ENCODE measurements at regions not wholly inside any gene's neighbourhood (a gene's known extent, or its start where the extent isn't known, plus 50 kb on each side); places are given as distances from the start of the nearest gene placed in this dataset.

DNA sequence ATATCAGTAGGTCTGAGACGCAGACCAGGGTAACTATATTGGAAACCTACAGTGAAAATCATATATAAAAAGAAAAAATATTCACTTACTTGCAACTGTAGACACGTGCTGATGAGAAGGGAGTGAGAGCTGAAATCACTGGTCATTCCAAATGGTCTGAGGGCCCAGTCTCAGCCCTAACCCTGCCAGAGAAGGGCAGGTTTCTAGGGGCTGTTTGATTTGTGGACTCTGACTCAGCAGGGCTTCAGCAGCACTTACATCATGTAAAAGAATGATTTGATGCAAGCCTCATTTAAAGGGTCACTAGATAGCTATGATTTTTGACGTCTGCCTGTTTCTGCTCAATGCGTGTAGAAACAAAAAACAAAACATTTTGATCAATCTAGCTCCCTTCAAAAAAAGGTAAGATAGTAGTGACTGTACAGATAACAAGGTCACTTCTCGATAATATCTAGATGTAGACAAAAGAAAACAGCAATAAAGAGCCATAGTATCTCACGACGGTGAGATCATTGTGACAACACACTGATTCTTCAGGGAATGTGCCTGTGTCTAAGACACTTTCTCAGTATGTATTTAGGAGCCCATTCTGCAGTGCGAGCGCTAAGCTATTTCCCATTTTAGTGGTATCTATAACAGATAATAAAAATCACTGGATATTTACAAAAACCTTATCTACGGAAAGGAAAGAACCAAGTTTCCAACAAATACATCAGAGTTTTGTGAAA is 307.2 kb downstream of the HIVEP2 start:
- POLR2A ChIA-PET: no interaction called here

GRCh38 chr6:142642651-142643050 is 302.3 kb downstream of the HIVEP2 start:
- peaks cover 25% of the 10 kb centered on the region for H3K36me3 Mint-ChIP-seq
- no peak for TF ChIP-seq USF2 (CRISPR knock-in tag; IDR thresholded peaks at IDR 0.05)
- ATAC-seq (no peak), DNase-seq (ENCODE audit: low spot score) (no peak)
- H3K4me3 Mint-ChIP-seq: no peak overlapping the region
- peaks cover 4% of the 10 kb centered on the region; the same call in 1 of the 2 replicates for H3K27me3 Mint-ChIP-seq (ENCODE audit: low read depth)
- ChIA-PET CTCF (no interaction called here), POLR2A (no interaction called here)
- H3K9me3 Mint-ChIP-seq: peaks cover 20% of the 10 kb centered on the region
- H3K27ac Mint-ChIP-seq: no peak overlapping the region
- H3K4me1 Mint-ChIP-seq: peaks cover 19% of the 10 kb centered on the region

More for the DNA sequence above, 307.2 kb downstream of the HIVEP2 start:
- H3K4me3 Mint-ChIP-seq: no peak overlapping the region
- H3K27me3 Mint-ChIP-seq (ENCODE audit: low read depth): no peaks in the 10 kb centered on the region
- DNase-seq (ENCODE audit: low spot score) (no peak), ATAC-seq (no peak)
- no peaks in the 10 kb centered on the region for H3K4me1 Mint-ChIP-seq
- peaks cover 12% of the 10 kb centered on the region for H3K36me3 Mint-ChIP-seq
- H3K9me3 Mint-ChIP-seq: peaks cover 18% of the 10 kb centered on the region
- CTCF ChIA-PET: no interaction called here
- no peak overlapping the region for H3K27ac Mint-ChIP-seq
- TF ChIP-seq FOXJ3 (CRISPR knock-in tag; IDR thresholded peaks at IDR 0.05; ENCODE audit: borderline replicate concordance) (no peak), ATF1 (CRISPR knock-in tag; IDR thresholded peaks at IDR 0.05) (no peak), PRRX2 (CRISPR knock-in tag; IDR thresholded peaks at IDR 0.05) (no peak), PREB (CRISPR knock-in tag; IDR thresholded peaks at IDR 0.05; ENCODE audit: borderline replicate concordance) (no peak), TP53 (CRISPR knock-in tag; IDR thresholded peaks at IDR 0.05) (no peak), JUN (CRISPR knock-in tag; IDR thresholded peaks at IDR 0.05) (no peak), NR3C1 (CRISPR knock-in tag; conservative IDR thresholded peaks at IDR 0.05; ENCODE audit: low read depth) (no peak), ATF6 (CRISPR knock-in tag; IDR thresholded peaks at IDR 0.05) (no peak), ERG (CRISPR knock-in tag; IDR thresholded peaks at IDR 0.05) (no peak), ZNF121 (CRISPR knock-in tag; IDR thresholded peaks at IDR 0.05) (no peak)
- TF ChIP-seq, protein P1, sequence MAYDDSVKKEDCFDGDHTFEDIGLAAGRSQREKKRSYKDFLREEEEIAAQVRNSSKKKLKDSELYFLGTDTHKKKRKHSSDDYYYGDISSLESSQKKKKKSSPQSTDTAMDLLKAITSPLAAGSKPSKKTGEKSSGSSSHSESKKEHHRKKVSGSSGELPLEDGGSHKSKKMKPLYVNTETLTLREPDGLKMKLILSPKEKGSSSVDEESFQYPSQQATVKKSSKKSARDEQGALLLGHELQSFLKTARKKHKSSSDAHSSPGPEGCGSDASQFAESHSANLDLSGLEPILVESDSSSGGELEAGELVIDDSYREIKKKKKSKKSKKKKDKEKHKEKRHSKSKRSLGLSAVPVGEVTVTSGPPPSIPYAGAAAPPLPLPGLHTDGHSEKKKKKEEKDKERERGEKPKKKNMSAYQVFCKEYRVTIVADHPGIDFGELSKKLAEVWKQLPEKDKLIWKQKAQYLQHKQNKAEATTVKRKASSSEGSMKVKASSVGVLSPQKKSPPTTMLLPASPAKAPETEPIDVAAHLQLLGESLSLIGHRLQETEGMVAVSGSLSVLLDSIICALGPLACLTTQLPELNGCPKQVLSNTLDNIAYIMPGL (CRISPR knock-in tag; IDR thresholded peaks at IDR 0.05): no peak
- TF ChIP-seq, protein P2, sequence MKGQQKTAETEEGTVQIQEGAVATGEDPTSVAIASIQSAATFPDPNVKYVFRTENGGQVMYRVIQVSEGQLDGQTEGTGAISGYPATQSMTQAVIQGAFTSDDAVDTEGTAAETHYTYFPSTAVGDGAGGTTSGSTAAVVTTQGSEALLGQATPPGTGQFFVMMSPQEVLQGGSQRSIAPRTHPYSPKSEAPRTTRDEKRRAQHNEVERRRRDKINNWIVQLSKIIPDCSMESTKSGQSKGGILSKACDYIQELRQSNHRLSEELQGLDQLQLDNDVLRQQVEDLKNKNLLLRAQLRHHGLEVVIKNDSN (CRISPR knock-in tag; IDR thresholded peaks at IDR 0.05): no peak

- peak overlapping the region; percentile 20; the same call in 1 of the 2 replicates for H3K27ac Mint-ChIP-seq
- peaks cover 4% of the 10 kb centered on the region; the same call in 1 of the 2 replicates for H3K27me3 Mint-ChIP-seq (ENCODE audit: low read depth)
- POLR2A ChIA-PET: no interaction called here
- peaks cover 25% of the 10 kb centered on the region for H3K36me3 Mint-ChIP-seq
- H3K4me3 Mint-ChIP-seq: no peak overlapping the region
- no peak for DNase-seq (ENCODE audit: low spot score)
- ATAC-seq: no peak
- TF ChIP-seq SMAD4 (CRISPR knock-in tag; IDR thresholded peaks at IDR 0.05): no peak
- TF ChIP-seq NR1H2 (CRISPR knock-in tag; IDR thresholded peaks at IDR 0.05): no peak
- no peak for TF ChIP-seq ZNF263 (CRISPR knock-in tag; IDR thresholded peaks at IDR 0.05; ENCODE audit: low read depth)
- TF ChIP-seq ESRRA (CRISPR knock-in tag; IDR thresholded peaks at IDR 0.05; ENCODE audit: borderline replicate concordance): no peak
- no peak for TF ChIP-seq MAX (CRISPR knock-in tag; IDR thresholded peaks at IDR 0.05)
- TF ChIP-seq, protein P3, sequence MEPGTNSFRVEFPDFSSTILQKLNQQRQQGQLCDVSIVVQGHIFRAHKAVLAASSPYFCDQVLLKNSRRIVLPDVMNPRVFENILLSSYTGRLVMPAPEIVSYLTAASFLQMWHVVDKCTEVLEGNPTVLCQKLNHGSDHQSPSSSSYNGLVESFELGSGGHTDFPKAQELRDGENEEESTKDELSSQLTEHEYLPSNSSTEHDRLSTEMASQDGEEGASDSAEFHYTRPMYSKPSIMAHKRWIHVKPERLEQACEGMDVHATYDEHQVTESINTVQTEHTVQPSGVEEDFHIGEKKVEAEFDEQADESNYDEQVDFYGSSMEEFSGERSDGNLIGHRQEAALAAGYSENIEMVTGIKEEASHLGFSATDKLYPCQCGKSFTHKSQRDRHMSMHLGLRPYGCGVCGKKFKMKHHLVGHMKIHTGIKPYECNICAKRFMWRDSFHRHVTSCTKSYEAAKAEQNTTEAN (CRISPR knock-in tag; IDR thresholded peaks at IDR 0.05): no peak
- TF ChIP-seq ZNF219 (CRISPR knock-in tag; IDR thresholded peaks at IDR 0.05; ENCODE audit: borderline replicate concordance): no peak
- TF ChIP-seq MYBL2 (CRISPR knock-in tag; IDR thresholded peaks at IDR 0.05): no peak
- H3K4me1 Mint-ChIP-seq: peaks cover 39% of the 10 kb centered on the region
- H3K9me3 Mint-ChIP-seq: peaks cover 20% of the 10 kb centered on the region
- CTCF ChIA-PET: no interaction called here
These were observed 300.1 kb downstream of the HIVEP2 start for GRCh38 chr6:142644866-142645265.

All from WTC11 (cell line).